ENCODE measurements at regions not wholly inside any gene's neighbourhood (a gene's known extent, or its start where the extent isn't known, plus 50 kb on each side); places are given as distances from the start of the nearest gene placed in this dataset.
A peak's percentile ranks its signal among the peaks of the same experiment; 100 is the strongest.

DNA sequence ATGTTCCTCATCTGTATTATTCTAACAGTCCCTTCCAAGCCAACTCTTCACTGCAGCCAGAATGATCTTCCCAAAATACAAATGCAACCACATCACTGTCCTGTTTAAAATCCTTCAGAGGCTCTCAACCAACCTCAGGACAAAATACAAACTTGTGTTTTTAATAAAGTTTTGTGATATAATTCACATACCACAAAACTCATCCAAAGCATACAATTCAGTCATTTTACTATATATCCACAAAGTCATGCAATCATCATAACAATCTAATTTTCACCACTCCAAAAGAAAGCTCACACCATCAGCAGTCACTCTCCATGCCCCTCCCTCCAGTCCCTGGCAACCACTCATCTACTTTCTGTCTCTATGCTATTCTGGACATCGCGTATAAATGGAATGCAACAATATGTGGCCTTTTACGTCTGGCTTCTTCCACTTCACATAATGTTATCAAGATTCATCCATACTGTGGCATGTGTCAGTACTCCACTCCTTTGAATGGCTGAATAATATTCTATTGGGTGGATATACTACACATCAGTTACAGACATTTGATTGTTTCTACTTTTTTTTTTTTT, 81.7 kb upstream of the DOCK9 start:
- ChIA-PET POLR2A (ENCODE audit: unreplicated experiment) (no interaction called here), CTCF (no interaction called here)
- no peak overlapping the region for H3K27ac ChIP-seq (ENCODE audit: insufficient read depth, low read length)
- dilution Hi-C loops (cut with HindIII; ENCODE audit: low sequenced_read_pairs, unreplicated experiment) (no loop called here), intact Hi-C loops (cut with micrococcal nuclease) (no loop called here), in situ Hi-C loops (cut with MboI; ENCODE audit: low sequenced_read_pairs) (no loop called here)
- H2AFZ ChIP-seq (replicated peaks; ENCODE audit: low read length, poor library complexity): no peak overlapping the region
- no peaks in the 10 kb centered on the region for H4K20me1 ChIP-seq (ENCODE audit: insufficient read depth, low read length)
- H4K5ac ChIP-seq (ENCODE audit: low read depth, low read length): no peak overlapping the region
- H3K4me1 ChIP-seq (ENCODE audit: control insufficient read depth, insufficient read depth, low read length): peaks cover 7% of the 10 kb centered on the region; the same call in 1 of the 2 replicates
- ATAC-seq (ENCODE audit: low read depth) (no peak), DNase-seq (no peak)
- no peak overlapping the region for H3K9ac ChIP-seq (ENCODE audit: low read depth, low read length)
- no peak overlapping the region for H2AK9ac ChIP-seq (replicated peaks; ENCODE audit: low read depth, low read length, poor library complexity)
- no peak overlapping the region for H2BK15ac ChIP-seq (ENCODE audit: low read depth, low read length)
- H3K18ac ChIP-seq (ENCODE audit: low read depth, low read length): no peak overlapping the region
- H2AK5ac ChIP-seq (ENCODE audit: low read depth, low read length): peak overlapping the region; percentile 57; the same call in 1 of the 2 replicates
- no peak overlapping the region for H3K4me2 ChIP-seq (ENCODE audit: low read depth, low read length)
- H2BK120ac ChIP-seq (ENCODE audit: low read depth, low read length): no peak overlapping the region; the same call in 1 of the 2 replicates
- no peaks in the 10 kb centered on the region for H3K27me3 ChIP-seq (ENCODE audit: control insufficient read depth, insufficient read depth, low read length)
- H3K9me1 ChIP-seq (ENCODE audit: insufficient read depth, low read length): peaks cover 6% of the 10 kb centered on the region
- WGBS, 2 experiments (ENCODE audit: extremely low coverage in 2 of 2, insufficient read length in 1 of 2): no CpG with 5 or more reads among the region's 3 CpGs
- no peaks in the 10 kb centered on the region for H3K9me3 ChIP-seq (ENCODE audit: control insufficient read depth, insufficient read depth, low read length)
- H3K36me3 ChIP-seq (ENCODE audit: control insufficient read depth, insufficient read depth, low read length): no peaks in the 10 kb centered on the region
- no peak overlapping the region for H3K4ac ChIP-seq (ENCODE audit: low read depth, low read length)
- no peak overlapping the region for H4K8ac ChIP-seq (ENCODE audit: low read depth in 2 of 2, low read length in 2 of 2)
- no peak overlapping the region for H3K4me3 ChIP-seq (ENCODE audit: insufficient read depth, low read depth, low read length)
- TF ChIP-seq RCOR1 (IDR thresholded peaks at IDR 0.05; ENCODE audit: insufficient replicate concordance, low read length) (no peak), SMC3 (IDR thresholded peaks at IDR 0.05; ENCODE audit: low read depth, low read length) (no peak), POLR2A (IDR thresholded peaks at IDR 0.05; ENCODE audit: low read depth, low read length) (no peak), MAZ (IDR thresholded peaks at IDR 0.05; ENCODE audit: borderline replicate concordance, low read depth, low read length) (no peak), NFE2L2 (IDR thresholded peaks at IDR 0.05; ENCODE audit: low read depth, low read length) (no peak), CEBPB (IDR thresholded peaks at IDR 0.05; ENCODE audit: low read depth, low read length) (no peak), MAFK (IDR thresholded peaks at IDR 0.05; ENCODE audit: low read depth, low read length) (no peak)
- TF ChIP-seq, protein P1, sequence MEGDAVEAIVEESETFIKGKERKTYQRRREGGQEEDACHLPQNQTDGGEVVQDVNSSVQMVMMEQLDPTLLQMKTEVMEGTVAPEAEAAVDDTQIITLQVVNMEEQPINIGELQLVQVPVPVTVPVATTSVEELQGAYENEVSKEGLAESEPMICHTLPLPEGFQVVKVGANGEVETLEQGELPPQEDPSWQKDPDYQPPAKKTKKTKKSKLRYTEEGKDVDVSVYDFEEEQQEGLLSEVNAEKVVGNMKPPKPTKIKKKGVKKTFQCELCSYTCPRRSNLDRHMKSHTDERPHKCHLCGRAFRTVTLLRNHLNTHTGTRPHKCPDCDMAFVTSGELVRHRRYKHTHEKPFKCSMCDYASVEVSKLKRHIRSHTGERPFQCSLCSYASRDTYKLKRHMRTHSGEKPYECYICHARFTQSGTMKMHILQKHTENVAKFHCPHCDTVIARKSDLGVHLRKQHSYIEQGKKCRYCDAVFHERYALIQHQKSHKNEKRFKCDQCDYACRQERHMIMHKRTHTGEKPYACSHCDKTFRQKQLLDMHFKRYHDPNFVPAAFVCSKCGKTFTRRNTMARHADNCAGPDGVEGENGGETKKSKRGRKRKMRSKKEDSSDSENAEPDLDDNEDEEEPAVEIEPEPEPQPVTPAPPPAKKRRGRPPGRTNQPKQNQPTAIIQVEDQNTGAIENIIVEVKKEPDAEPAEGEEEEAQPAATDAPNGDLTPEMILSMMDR (conservative IDR thresholded peaks at IDR 0.05; ENCODE audit: low read depth, low read length): no peak
- TF ChIP-seq, protein P2, sequence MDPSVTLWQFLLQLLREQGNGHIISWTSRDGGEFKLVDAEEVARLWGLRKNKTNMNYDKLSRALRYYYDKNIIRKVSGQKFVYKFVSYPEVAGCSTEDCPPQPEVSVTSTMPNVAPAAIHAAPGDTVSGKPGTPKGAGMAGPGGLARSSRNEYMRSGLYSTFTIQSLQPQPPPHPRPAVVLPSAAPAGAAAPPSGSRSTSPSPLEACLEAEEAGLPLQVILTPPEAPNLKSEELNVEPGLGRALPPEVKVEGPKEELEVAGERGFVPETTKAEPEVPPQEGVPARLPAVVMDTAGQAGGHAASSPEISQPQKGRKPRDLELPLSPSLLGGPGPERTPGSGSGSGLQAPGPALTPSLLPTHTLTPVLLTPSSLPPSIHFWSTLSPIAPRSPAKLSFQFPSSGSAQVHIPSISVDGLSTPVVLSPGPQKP (IDR thresholded peaks at IDR 0.05; ENCODE audit: borderline replicate concordance, low read depth, low read length): no peak
- H3K79me1 ChIP-seq (ENCODE audit: low read depth in 1 of 2, low read length in 2 of 2): peaks cover 0 to 39% of the 10 kb centered on the region in 2 experiments; a peak in 3 of 4 replicates
- no TSS peak for BruUV-seq (replicated peaks)
- H3K56ac ChIP-seq (ENCODE audit: extremely low read depth, insufficient read depth, low read length): no peak overlapping the region
- no peak overlapping the region for H3K14ac ChIP-seq (replicated peaks; ENCODE audit: low read depth, low read length)
- no peak overlapping the region for H4K91ac ChIP-seq (ENCODE audit: insufficient read depth, low read depth, low read length)
- H2BK5ac ChIP-seq (ENCODE audit: low read depth, low read length, poor library complexity, severe bottlenecking): no peak overlapping the region
- no peak overlapping the region for H3K23ac ChIP-seq (ENCODE audit: low read depth, low read length)
- H2BK20ac ChIP-seq (ENCODE audit: low read depth, low read length): no peak overlapping the region
